ENCODE measurements at regions not wholly inside any gene's neighbourhood (a gene's known extent, or its start where the extent isn't known, plus 50 kb on each side); places are given as distances from the start of the nearest gene placed in this dataset.
"Not testable (repeated sequence)": the region's sequence is repeated elsewhere in the genome, so short reads cannot be mapped to it uniquely, and the experiment has no call there.

- no peak for DNase-seq (ENCODE audit: low read depth in 2 of 2)
These were observed 61.3 kb upstream of the P2RY1 start for GRCh38 chr3:152773633-152774032.

DNA sequence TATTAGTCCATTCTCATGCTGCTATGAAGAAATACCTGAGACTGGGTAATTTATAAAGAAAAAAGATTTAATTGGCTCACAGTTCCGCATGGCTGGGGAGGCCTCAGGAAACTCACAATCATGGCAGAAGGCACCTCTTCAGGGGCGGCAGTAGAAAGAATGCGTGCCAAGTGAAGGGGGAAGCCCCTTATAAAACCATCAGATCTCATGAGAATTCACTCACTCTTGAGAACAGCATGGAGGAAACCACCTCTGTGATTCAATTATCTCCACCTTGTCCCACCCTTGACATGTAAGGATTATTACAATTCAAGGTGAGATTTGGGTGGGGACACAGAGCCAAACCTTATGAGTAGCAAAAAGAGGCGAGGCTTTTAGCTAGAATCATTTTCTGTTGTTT, 60.7 kb upstream of the P2RY1 start:
- not testable (repeated sequence) for DNase-seq (ENCODE audit: low read depth in 2 of 2)

GRCh38 chr3:152778022-152778421, 56.9 kb upstream of the P2RY1 start:
- no peak for DNase-seq (ENCODE audit: low read depth in 2 of 2)

GRCh38 chr3:152779653-152780052, 55.3 kb upstream of the P2RY1 start:
- no peak for DNase-seq (ENCODE audit: low read depth in 2 of 2)

GRCh38 chr3:152780553-152780952, 54.4 kb upstream of the P2RY1 start:
- DNase-seq (ENCODE audit: low read depth in 2 of 2): no peak

GRCh38 chr3:152785051-152785450, 49.9 kb upstream of the P2RY1 start:
- DNase-seq (ENCODE audit: low read depth in 2 of 2): no peak

Data from stimulated activated CD8-positive, alpha-beta memory T cell treated with anti-CD3 and anti-CD28 coated beads, Interleukin-15, amount 100 ng/mL, for 48 hours (primary cell).